Activated T-helper 17 cell treated with anti-CD3 and anti-CD28 coated beads, Interleukin-2, amount 50 U/mL, for 72 hours (primary cell): ENCODE measurements at regions not wholly inside any gene's neighbourhood (a gene's known extent, or its start where the extent isn't known, plus 50 kb on each side); places are given as distances from the start of the nearest gene placed in this dataset.

Source experiments
- ATAC-seq: fragments of 150-1000 bp; cut with Tn5 transposase; replicated peaks from 2 replicates; pipeline ENCODE4 v1.10.0; 2021; ENCODE audit warnings: mild to moderate bottlenecking, moderate library complexity
- H3K27ac Mint-ChIP-seq: one replicate; pipeline ENCODE4 v1.8.0; 2022; ENCODE audit warnings: mixed read lengths
- H3K27me3 Mint-ChIP-seq: one replicate; pipeline ENCODE4 v1.8.0; 2022; ENCODE audit warnings: mixed read lengths
- H3K36me3 Mint-ChIP-seq: one replicate; pipeline ENCODE4 v1.8.0; 2022; ENCODE audit warnings: low read depth, mild to moderate bottlenecking, mixed read lengths
- H3K4me1 Mint-ChIP-seq: one replicate; pipeline ENCODE4 v1.8.0; 2022; ENCODE audit warnings: mixed read lengths
- H3K4me3 Mint-ChIP-seq: one replicate; pipeline ENCODE4 v1.8.0; 2022; ENCODE audit warnings: mild to moderate bottlenecking, mixed read lengths
- H3K9me3 Mint-ChIP-seq: one replicate; pipeline ENCODE4 v1.8.0; 2022; ENCODE audit warnings: mixed read lengths

- Mint-ChIP-seq H3K4me3 (no peak overlapping the region), H3K27ac (no peak overlapping the region), H3K36me3 (no peaks in the 10 kb centered on the region), H3K4me1 (no peaks in the 10 kb centered on the region), H3K9me3 (no peaks in the 10 kb centered on the region), H3K27me3 (peaks cover 10% of the 10 kb centered on the region)
- ATAC-seq = no peak
Measured at GRCh38 chr18:75553021-75553420, 125.5 kb upstream of the SMIM21 start.

DNA sequence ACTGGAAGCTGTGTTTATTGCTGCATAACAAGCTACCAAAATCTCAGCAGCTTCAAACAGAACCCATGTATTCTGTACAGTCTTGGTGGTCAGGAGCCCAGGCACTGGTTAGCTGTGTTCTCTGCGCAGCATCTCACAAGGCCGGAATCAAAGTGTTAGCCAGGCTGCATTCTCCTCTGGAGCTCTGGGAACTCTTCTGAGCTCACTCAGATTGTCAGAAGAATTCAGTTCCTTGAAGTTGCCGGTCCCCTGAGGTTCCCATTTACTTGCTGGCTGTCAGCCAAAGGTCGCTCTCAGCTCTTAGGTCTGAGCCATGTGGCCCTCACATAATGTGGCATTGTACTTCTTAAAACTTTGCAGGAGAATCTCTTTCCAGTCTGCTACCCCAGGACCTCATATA lies 123.6 kb upstream of the SMIM21 start:
- no peak for ATAC-seq
- Mint-ChIP-seq H3K36me3 (no peaks in the 10 kb centered on the region), H3K27ac (no peak overlapping the region)

DNA sequence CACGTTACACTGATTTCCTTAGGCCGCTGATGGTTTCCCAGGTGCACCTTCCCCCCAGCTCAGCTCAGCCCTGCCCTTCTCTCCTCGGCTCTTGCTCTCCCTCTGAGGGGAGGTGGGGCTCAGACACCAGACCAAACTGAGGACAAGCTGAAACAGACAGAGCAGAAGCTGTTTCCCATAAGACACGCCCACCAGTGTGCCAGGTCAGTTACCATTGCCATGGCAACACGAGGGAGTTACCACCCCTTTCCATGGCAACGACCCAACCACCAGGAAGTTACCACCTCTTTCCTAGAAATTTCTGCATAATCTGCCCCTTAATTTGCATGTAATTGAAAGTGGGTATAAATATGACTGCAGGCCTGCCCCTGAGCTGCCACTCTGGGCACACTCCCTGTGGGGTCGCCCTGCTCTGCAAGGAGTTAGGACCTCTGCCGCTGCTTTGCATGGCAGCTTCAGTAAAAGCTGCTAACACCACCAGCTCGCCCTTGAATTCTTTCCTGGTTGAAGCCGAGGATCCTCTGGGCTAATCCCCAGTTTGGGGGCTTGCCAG lies 120.9 kb upstream of the SMIM21 start:
- ATAC-seq = no peak
- Mint-ChIP-seq H3K27me3 (peaks cover 10% of the 10 kb centered on the region), H3K4me1 (no peaks in the 10 kb centered on the region), H3K27ac (no peak overlapping the region), H3K4me3 (no peak overlapping the region), H3K9me3 (no peaks in the 10 kb centered on the region), H3K36me3 (no peaks in the 10 kb centered on the region)

More for the DNA sequence above, 123.6 kb upstream of the SMIM21 start:
- H3K27me3 Mint-ChIP-seq = peaks cover 10% of the 10 kb centered on the region
- H3K4me3 Mint-ChIP-seq = no peak overlapping the region
- no peaks in the 10 kb centered on the region for H3K4me1 Mint-ChIP-seq
- no peaks in the 10 kb centered on the region for H3K9me3 Mint-ChIP-seq

DNA sequence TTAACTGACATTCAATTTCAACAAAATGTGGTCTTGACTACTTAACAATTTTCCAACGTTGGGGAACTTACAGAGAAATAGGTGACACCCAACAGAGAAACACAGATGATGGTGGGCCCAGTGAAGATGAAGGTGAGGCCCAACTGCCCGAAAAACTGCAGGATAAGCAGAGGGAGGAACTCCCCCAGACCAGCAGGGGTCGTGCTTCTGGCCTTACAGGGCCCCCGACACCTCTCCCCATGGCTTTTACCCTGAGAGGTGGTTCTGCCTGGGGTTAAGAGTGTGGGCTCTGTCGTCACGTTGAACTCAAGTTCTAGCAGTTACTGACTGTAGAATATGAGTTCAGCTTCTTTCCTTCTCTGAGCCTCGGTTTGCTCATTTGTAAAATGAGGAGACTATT lies 119.5 kb upstream of the SMIM21 start:
- H3K36me3 Mint-ChIP-seq = no peaks in the 10 kb centered on the region
- no peaks in the 10 kb centered on the region for H3K9me3 Mint-ChIP-seq
- no peaks in the 10 kb centered on the region for H3K4me1 Mint-ChIP-seq
- peaks cover 10% of the 10 kb centered on the region for H3K27me3 Mint-ChIP-seq
- H3K4me3 Mint-ChIP-seq = no peak overlapping the region
- ATAC-seq = no peak
- H3K27ac Mint-ChIP-seq = no peak overlapping the region

DNA sequence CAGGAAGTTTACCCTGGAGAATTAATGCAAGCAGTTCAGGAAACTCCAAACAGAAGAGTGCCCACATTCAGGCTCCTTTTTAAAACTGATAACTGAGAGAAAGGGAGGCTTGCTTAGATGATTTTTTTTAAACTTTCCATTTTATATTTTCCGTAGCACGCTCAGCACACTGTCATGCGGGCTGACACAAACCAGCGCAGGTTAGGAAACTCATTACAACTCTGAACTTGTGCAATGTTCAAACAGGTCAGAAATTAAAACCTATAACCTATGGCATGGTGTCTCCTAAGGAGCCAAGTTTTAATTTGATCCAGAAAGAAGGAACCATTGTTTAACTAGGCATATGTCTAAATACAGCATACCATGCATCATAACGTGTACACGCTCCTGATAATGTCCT lies 117.7 kb upstream of the SMIM21 start:
- Mint-ChIP-seq H3K27ac (no peak overlapping the region), H3K9me3 (no peaks in the 10 kb centered on the region), H3K36me3 (no peaks in the 10 kb centered on the region), H3K4me1 (no peaks in the 10 kb centered on the region), H3K4me3 (no peak overlapping the region), H3K27me3 (peaks cover 16% of the 10 kb centered on the region)
- no peak for ATAC-seq

DNA sequence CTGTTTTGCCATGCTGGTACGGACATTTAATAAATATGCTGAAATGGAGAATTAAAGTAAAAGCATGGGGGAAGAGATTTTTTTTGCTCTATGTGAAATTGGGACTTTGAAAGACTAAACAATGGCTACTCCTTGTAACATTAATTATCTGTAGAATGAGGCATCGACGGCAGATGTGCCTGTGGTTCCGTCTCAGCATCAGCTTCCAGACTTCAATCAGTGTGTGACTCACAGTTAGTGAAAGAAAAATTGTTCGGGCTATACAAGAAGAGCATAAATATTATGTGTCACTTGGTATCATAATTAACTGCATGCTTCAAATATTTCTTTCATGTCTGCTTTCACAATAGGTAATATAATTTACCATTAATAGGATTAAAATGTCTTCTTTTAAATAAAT lies 117.0 kb upstream of the SMIM21 start:
- Mint-ChIP-seq H3K27me3 (peaks cover 15% of the 10 kb centered on the region), H3K4me3 (no peak overlapping the region), H3K27ac (no peak overlapping the region), H3K9me3 (no peaks in the 10 kb centered on the region), H3K36me3 (no peaks in the 10 kb centered on the region), H3K4me1 (no peaks in the 10 kb centered on the region)
- ATAC-seq = no peak

- ATAC-seq = no peak
- Mint-ChIP-seq H3K27me3 (peaks cover 15% of the 10 kb centered on the region), H3K4me1 (no peaks in the 10 kb centered on the region), H3K36me3 (no peaks in the 10 kb centered on the region), H3K9me3 (no peaks in the 10 kb centered on the region), H3K27ac (no peak overlapping the region), H3K4me3 (no peak overlapping the region)
Measured at GRCh38 chr18:75544051-75544481, 116.6 kb upstream of the SMIM21 start.

DNA sequence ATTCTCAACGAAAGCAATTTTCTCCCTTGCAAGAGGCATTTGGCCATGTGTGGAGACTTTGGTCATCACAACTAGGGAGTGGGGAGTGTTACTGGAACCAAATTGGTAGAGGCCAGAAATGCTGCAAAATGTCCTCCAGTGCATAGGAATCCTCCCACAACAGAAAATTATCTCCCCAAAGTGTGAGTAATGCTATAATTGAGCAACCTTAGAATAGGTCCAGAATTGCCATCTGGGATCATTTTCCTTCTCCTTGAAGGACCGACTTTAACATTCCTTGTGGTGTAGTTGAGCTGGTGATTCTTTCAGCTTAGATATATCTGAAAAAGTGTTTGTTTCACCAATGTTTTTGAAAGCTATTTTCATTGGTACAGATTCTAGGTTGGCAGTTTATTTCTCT lies 111.2 kb upstream of the SMIM21 start:
- no peaks in the 10 kb centered on the region for H3K4me1 Mint-ChIP-seq
- H3K36me3 Mint-ChIP-seq = no peaks in the 10 kb centered on the region
- no peak for ATAC-seq
- no peak overlapping the region for H3K27ac Mint-ChIP-seq
- H3K9me3 Mint-ChIP-seq = no peaks in the 10 kb centered on the region
- no peak overlapping the region for H3K4me3 Mint-ChIP-seq
- peaks cover 17% of the 10 kb centered on the region for H3K27me3 Mint-ChIP-seq

- Mint-ChIP-seq H3K9me3 (no peaks in the 10 kb centered on the region), H3K36me3 (no peaks in the 10 kb centered on the region), H3K4me3 (no peak overlapping the region), H3K27me3 (peaks cover 6% of the 10 kb centered on the region), H3K4me1 (no peaks in the 10 kb centered on the region), H3K27ac (no peak overlapping the region)
- no peak for ATAC-seq
Measured at GRCh38 chr18:75533950-75534349, 106.4 kb upstream of the SMIM21 start.

DNA sequence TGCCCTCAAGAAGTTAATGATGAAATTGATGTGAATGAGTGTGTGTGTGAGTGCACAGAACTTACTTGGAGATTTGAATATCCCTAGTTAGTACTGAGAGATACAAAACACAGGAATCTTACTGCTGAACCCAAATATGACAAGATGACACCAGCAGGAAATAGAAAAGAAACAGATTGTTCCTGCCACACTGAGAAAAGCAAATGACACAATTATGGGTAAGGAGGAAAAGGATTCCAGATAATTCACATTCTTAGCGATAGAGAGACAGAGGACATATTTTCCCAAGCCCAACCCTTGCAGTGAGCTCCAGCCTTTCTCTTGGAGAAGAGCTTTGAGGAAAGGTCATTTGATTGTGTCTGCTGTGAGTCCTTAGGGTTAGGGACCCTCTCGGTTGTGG lies 105.7 kb upstream of the SMIM21 start:
- no peak for ATAC-seq
- Mint-ChIP-seq H3K4me1 (no peaks in the 10 kb centered on the region), H3K36me3 (no peaks in the 10 kb centered on the region), H3K9me3 (no peaks in the 10 kb centered on the region), H3K27me3 (peaks cover 9% of the 10 kb centered on the region), H3K4me3 (no peak overlapping the region), H3K27ac (no peak overlapping the region)

DNA sequence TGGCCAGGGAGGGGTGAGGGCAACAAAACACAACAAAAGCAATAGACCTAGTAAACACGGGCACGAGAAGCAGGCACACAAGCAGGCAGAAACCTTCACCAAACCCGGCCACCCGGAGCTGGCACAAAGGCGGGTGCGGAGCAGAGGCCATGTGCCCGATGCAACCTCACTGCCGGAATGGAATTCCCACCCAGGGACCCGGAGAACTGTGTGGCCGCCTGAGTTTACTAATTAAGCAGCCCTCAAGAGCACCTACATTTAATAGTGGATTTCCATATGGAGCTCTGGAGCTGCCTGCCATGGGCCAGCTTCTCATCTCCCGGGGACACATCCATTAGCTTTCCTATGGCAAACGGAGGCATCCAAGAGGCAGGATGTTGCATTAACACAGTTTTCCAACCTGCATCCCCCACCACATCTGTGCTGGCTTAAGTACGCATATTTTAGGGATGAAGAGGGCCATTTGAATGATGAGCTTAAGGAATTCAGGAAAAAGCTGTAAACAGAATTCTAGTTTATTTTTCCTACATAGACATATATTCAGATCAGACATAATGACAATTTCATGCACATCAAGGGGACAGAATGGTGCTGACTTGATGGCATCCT lies 104.5 kb upstream of the SMIM21 start:
- no peaks in the 10 kb centered on the region for H3K9me3 Mint-ChIP-seq
- no peak overlapping the region for H3K4me3 Mint-ChIP-seq
- no peaks in the 10 kb centered on the region for H3K4me1 Mint-ChIP-seq
- no peaks in the 10 kb centered on the region for H3K36me3 Mint-ChIP-seq
- ATAC-seq = no peak
- peaks cover 15% of the 10 kb centered on the region for H3K27me3 Mint-ChIP-seq
- no peak overlapping the region for H3K27ac Mint-ChIP-seq

- Mint-ChIP-seq H3K9me3 (no peaks in the 10 kb centered on the region), H3K4me3 (no peak overlapping the region), H3K27ac (no peak overlapping the region), H3K4me1 (no peaks in the 10 kb centered on the region), H3K36me3 (no peaks in the 10 kb centered on the region), H3K27me3 (peaks cover 16% of the 10 kb centered on the region)
- no peak for ATAC-seq
Measured at GRCh38 chr18:75531212-75531850, 103.8 kb upstream of the SMIM21 start.

- no peak overlapping the region for H3K27ac Mint-ChIP-seq
- no peaks in the 10 kb centered on the region for H3K4me1 Mint-ChIP-seq
Measured at GRCh38 chr18:75530566-75531211, 103.2 kb upstream of the SMIM21 start.

DNA sequence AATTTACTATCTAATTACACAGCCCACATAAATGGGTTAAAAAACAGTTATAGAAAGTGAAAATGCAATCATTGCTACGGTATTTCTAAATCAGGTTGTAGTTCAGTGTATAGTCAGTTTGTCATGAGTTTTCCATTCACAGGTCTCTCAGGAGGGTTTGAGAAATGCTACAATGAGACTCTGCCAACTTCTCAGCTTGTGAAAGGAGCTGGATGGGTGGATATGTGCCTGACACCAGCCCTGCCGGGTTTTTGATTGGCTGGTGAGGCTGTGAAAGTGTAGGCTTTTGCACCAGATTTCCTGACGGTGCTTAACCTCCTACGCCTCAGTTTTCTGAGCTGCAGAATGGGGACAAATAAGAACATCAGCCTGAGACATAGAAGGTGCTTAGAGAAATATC lies 102.6 kb upstream of the SMIM21 start:
- no peak for ATAC-seq
- Mint-ChIP-seq H3K27ac (no peak overlapping the region), H3K27me3 (peaks cover 16% of the 10 kb centered on the region), H3K4me1 (no peaks in the 10 kb centered on the region), H3K36me3 (no peaks in the 10 kb centered on the region), H3K9me3 (no peaks in the 10 kb centered on the region), H3K4me3 (no peak overlapping the region)

More at GRCh38 chr18:75530566-75531211, 103.2 kb upstream of the SMIM21 start:
- Mint-ChIP-seq H3K9me3 (no peaks in the 10 kb centered on the region), H3K36me3 (no peaks in the 10 kb centered on the region), H3K4me3 (no peak overlapping the region), H3K27me3 (peaks cover 16% of the 10 kb centered on the region)
- no peak for ATAC-seq

GRCh38 chr18:75529394-75529793 lies 101.9 kb upstream of the SMIM21 start:
- ATAC-seq = no peak
- H3K4me1 Mint-ChIP-seq = no peaks in the 10 kb centered on the region
- H3K9me3 Mint-ChIP-seq = no peaks in the 10 kb centered on the region
- peaks cover 16% of the 10 kb centered on the region for H3K27me3 Mint-ChIP-seq
- H3K36me3 Mint-ChIP-seq = no peaks in the 10 kb centered on the region
- no peak overlapping the region for H3K27ac Mint-ChIP-seq
- H3K4me3 Mint-ChIP-seq = no peak overlapping the region
